Activated CD4-positive, alpha-beta T cell treated with anti-CD3 and anti-CD28 coated beads, Interleukin-2, Interleukin-6, amounts not matched to agents 100 ng/mL and 50 ng/mL, durations not matched to agents 16 hours and 8 hours (primary cell): ENCODE measurements at regions not wholly inside any gene's neighbourhood (a gene's known extent, or its start where the extent isn't known, plus 50 kb on each side); places are given as distances from the start of the nearest gene placed in this dataset.

Experiments
- DNase-seq: peaks from one replicate; pipeline ENCODE4 v3.0.0-alpha.2; 2020

DNA sequence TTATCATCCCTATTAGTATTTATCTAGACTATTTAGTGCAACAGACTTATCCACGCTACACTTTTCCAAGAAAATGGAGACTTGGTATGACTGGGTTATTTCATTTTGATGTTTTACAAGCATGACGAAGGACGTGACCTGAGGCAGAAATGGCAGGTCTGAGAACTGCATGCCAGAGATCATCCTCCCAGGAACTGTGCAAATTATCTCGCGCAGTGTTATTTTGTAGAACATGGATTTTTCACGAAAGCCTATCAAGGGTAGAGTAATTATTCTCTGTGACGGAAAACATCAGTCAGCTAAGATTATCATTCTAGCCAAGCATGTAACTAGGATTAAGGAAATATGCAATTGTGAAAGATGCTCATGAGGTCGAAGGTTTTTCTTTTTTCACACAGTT is 361.5 kb upstream of the AJAP1 start:
- no peak for DNase-seq

DNA sequence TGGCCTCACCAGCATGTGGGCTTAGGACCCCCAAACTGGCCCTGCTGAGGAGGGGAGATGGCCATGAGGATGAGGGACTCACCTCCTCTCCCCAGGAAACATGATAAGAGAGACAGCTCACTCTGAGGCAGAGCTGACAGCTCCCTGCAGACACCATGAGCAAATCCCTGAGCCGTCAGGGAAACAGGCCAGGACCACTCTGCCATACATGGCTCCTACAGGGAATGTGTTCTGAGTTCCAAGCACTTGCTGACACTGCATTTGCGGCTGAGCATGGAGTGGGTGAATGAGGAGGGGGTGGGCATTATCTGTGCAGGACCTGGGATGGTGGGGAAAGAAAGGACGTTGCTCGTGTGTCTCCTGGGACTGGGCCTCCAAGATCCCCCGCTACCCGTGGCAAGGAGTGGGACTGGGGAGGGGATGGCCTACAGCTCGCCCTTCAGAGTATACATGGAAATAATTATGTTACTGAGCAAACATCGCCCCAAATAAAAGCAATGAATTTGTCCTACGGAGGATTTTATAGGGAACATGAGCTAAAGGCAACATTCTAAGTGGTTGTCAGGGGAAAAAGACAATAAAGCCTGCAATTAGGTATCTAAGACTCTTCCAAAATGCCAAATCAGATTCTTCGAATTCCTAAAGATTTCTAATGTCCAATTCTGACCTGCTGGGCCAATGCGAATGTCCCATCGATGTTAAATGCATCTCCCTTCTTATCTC is 355.9 kb upstream of the AJAP1 start:
- DNase-seq, result no peak

DNA sequence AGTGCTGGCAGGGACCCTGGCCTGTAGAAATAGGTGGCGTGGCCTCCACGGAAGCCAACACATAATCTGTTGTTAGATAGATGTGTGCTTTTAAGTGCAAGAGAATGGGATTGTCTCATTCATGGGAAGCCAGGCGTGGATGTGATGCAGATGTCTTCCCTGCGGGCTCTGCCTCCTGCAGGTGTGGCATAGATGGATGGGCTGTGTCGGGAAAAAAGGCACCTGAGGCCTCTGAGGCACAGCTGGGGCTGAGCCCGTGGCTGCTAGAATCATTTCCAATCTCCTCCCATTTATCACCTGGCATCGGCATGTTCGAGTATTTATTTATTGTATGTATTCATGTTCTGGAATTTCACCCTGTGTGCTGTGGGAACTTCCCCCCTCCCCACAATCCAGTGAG is 353.4 kb upstream of the AJAP1 start:
- no peak for DNase-seq

DNA sequence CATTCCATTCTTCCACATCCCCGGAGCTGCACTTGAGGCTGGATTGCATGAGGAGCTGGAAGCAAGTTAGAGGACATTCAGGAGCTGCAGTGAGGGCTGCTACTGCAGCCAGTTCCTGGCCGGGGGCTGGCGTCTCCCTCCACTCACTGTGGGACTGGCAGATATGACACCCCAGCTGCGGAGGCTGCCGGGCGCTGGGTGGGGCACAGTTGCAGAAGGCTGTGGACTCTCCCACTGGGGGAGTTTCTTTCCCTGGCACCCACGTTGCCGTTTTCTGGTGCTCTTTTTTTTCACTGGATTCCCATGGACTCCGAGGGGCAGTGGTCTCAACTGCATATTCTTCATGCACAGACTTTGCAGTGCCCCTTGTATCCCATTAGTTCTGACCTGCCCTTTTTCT is 351.1 kb upstream of the AJAP1 start:
- no peak for DNase-seq

DNA sequence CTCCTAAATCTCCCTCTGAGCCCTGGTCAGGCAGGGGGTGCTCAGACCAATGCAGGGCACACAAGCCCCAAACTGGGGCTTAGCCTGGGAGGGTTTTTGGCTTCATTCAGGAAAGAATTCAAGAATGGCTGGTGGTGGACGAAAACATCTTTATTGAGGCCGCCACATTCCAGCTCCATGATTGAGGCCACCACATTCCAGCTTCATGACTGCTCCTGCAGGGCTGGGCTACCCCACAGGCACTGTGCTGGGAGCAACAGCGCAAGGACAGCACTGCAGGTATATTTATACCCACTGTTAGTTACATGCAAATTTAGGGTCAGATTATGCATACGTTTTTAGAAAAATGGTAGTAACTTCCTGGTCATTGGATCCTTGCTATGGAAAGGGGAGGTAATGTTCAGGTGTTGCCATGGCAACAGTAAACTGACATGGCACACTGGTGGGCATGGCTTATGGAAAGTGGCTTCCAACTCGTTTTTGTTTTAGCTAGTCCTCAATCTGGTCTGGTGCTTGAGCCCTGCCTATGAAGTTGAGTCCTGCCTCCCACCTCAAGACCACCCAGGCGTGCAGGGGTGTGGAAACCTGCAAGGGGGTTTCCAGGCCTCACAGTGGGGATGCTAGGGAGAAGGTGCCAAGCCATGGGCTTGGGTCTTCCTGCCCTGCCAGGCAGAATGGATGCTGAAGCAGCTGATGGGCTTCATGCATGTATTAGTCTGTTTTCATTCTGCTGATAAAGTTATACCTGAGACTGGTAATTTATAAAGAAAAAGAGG is 348.7 kb upstream of the AJAP1 start:
- DNase-seq, result no peak

DNA sequence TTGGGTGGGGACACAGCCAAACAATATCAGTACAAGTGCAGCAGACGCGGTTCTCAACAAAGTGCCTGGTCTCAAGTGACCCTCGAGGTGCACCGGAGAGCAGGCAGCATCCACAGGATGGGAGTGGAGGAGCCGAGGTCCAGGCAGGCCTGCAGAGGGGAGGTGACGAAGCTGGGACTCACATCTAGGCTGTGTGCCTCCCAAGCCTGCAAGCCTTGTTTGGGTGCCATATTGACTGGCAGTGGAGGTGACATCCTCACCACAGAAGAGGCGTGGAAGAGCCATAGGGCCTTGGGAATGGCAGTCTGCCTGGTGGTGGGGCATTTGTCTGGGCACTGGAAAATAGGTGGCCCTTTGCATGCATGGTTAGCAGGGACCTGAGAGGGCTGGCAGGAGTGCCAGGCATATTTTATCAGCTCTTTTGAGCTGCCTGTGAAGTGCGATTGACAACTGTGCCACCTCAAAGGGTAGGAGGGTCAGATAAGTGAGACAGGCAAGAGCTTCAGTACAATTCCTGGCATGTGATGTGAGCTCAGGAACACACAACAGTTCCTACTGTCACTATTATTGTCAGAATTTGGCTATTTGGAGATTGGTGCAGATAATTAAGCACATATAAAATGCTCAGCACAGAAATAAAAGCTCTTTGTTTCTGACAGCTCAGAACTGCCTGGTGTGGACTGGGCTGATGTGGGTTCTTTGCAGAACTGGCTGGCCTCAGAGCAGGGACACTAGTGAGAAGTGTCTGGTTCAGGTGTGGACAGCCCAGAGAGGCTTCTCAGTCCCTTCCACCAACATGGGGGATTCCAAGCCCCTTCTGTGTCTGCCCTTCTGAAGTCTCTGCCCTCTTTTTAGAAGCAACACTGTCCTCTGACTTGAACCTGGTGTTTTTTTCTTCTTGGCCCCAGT is 347.6 kb upstream of the AJAP1 start:
- no peak for DNase-seq

DNA sequence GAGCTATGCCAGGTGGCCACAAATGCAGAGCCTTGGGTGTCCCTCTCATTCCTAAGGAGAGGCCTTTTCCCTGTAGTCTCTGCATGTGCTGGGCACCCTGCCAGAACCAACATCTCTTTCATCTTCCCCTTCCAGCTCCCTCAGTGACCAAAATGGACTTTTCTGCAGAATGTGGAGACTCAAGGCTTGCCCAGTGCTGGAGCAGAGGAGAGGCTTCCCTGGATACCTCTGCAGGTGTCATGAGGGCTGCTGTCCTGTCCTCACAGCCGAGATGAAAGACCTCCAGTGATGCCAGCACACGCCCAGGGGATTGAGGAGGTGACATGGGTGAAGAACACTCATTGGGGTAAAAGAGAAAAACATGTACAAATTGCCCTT is 347.0 kb upstream of the AJAP1 start:
- DNase-seq, result no peak

DNA sequence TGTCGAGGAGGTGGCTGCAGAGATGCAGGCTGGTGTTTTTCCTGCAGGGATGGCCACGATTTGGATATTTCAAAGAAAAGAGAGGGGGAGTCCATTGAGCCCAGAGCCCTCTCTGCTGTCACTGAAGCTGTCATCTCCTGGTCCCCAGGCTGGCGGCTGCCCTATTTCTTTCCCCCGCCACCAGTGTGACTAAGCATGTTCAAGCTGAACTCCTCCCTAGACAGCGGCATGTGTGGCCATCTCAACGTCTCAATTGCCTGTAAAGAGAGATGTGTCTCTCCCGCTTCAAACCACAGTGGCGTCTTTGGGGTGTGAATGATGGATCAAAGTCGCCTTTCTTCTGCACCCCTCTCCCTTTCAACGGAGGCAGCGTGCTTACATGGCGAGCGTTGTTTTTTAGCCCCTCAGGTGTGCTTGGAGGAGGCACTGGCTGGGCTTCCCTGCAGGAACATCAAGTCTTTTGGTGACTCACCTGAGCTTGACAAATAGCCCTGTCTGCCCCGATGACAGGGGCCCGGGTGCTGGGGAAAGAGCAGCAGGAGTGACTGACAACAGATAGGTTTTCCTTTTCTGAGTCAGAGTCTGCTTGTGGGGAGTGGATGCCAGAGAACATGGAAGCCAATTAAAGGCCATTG is 346.4 kb upstream of the AJAP1 start:
- no peak for DNase-seq

DNA sequence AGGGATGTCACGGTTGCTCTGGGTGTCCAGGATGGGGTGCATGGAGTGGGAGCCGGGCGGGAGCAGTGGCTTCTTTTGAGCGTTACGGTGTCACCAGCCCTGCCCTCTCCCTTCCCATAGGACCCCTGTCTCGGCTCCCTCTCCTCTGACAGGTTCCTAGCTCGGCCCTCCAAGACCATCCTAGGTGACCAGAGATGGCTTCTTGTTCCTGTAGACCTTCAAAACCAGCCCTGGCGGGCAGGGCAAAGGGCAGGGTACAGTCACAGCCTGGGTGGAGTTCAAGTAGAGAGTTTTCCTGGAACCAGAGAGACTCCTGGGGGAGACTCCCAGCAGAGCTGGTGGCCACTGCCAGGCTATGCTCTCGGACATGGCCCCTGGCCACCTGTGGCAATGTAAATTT is 345.6 kb upstream of the AJAP1 start:
- no peak for DNase-seq

DNA sequence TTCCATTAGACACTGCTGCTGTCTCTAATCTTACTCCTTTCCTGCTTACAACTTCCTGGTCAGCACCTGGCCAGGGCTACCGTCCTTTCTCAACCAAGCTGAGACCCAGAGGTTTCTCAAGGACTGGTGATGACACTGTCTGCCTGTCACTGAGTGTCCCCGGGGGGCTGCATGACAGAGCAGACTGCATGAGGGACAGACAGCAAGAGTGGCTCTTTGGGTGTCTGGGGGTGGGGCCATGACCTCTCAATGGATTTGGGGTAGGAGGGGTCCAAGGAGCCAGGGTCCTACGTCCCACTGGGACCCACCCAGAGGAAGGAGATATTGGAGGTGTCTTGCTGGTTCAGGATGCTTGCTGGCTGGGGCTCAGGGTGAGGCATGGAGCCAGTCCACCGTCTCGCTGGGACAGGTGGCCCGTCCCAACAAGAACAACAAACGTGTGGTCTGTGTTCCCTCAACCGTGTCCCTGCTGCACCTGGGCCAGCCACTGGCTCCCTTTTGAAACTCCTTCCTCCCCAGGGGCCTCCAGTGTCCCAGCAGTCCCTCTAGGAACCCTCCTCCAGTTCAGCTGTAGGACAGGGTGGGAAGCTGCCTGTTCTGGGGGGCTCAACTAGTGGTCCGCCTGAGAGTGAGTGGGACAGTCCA is 344.6 kb upstream of the AJAP1 start:
- DNase-seq, result no peak

DNA sequence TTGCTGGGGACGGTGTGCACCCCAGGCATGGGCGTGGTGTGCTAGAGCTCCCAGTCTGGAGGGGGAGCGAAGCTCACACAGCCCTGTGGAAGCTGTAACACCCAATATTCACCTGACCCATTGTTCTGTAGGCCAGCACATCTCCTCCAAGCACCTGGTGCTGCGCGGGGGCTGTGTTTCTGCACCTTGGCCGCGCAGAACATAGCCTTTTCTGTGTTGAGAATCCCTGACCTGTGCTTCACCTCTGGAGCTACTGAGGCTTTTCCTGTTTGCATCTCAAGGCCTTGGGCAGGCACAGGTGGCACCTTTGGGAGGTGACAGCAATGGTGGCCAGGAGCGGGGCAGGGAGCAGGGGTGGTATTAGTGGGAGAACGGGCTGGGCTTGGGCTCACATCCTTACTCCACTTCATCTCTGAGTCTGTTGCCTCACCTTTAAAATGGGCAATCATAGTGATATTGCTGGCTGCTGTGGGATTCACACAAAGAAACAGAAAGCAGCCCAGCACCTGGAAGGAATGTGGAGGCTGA is 343.9 kb upstream of the AJAP1 start:
- no peak for DNase-seq

DNA sequence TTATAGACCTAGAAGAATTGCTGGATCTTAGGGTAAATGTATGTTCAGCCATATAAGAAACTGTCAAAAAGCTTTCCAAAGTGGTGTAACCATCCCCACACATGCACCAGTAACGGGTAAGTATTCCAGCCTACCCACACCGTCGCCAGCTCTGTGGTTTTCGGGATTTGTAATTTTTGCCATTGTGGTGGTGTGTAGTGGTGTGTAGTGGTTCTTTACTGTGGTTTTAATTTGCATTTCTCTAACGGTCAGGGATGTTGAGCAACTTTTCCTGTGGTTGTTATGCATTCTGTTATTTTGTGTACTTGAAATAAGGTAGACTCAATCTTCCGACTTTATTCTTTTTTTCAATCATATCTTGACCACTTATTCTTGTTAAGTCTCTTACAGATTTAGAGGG is 342.4 kb upstream of the AJAP1 start:
- no peak for DNase-seq

DNA sequence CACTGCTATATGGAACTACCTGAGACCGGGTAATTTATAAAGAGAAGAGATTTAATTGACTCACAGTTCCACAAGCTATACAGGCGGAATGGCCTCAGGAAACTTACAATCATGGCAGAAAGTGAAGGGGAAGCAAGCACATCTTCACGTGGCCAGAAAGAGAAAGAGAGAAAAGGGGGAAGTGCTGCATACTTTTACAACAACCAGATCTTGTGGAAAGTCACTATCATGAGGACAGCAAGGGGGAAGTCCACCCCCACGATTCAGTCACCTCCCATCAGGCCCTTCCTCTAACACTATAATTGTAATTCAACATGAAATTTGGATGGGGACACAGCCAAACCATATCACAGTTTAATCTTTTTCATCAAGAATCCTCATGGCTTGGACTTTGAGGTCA is 339.2 kb upstream of the AJAP1 start:
- no peak for DNase-seq

DNA sequence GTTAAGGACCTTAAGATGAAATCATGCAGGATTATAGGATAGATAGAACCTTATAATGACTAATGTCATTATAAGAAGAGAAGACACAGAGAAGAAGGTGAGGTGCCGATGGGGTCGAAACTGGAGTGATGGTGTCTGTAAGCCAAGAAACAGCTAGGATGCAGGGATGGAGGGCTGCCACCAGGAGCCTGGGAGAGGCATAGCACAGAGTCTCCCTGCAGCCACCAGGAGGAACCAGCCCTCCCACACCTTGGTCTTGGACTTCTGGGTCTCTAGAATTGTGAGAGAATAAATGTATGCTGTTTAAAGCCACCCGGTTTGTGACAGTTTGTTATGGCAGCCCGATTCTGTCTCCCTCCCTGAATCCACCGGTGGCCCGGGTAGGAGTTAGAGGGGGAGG is 337.2 kb upstream of the AJAP1 start:
- DNase-seq, result no peak

DNA sequence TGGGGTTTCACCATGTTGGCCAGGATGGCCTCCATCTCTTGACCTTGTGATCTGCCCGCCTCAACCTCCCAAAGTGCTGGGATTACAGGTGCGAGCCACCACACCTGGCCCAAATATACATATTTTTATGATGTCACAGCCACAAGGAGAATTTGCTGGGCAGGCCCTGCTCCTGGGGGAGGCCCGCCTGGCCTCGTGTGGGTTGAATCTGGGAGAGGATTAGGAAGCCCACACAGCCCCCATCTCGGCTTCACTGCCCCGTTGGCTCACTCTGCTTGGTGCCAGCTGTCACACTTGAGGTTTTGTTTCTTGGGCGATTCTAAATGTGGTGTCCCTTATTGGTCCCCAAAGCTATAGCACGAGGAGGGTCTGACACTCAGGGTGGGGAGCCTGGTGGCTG is 335.7 kb upstream of the AJAP1 start:
- no peak for DNase-seq

DNA sequence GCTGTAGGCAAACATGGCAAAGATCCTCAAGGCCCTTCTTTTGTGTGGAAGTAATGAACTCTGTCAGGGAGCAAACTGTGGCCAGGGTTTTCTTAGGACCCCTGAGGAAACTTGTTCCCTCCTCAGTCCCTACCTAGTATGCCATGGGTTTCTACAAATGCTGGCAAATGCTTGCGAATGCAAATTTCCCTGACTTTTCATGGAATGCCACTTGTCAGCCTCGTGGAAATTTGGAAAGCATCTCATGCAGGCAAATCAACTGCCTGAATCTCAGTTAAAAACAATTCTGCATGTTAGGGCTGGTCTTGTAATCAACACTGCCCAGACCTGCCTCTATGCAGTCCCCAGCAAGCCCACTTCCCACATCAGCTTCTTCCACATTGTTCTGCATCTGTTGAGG is 334.9 kb upstream of the AJAP1 start:
- DNase-seq, result no peak

DNA sequence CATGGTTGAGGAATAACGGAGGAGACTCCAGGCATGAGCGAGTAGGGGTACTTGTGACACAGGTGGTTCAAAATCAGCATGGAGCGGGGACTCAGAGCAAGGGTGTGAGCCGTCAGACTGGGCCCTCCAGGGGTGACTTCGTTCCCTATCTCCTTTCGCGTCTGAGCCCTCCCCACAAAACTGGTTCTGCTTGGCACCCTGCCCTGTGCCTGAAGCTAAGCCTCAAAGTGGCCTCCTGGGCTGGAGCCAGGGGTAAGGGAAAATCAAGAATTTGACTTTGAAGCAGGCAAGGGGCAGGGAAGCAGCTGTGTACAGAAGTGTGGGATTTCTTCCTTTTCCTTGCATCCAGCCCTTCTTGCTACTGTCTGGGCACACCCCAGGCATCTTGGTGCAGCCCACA is 331.5 kb upstream of the AJAP1 start:
- DNase-seq, result no peak

DNA sequence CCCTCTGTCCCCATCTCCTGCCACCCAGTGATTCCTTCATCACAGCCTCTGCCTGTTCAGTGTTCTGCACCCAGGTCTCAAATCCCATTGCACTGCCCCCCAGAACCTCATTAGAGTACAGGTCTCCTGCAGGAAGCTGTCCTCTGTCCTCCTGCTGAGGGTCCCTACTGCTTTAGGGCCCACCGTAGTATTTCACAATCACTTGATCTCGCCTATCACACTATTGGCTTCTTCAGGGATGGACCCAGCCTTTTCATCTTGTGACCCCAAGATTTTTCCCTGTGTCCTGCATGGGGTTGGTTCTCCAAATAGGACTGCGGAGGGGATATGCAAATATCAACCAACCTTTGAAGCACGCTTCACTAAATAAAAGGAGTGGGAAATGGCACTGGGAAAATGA is 331.1 kb upstream of the AJAP1 start:
- no peak for DNase-seq

DNA sequence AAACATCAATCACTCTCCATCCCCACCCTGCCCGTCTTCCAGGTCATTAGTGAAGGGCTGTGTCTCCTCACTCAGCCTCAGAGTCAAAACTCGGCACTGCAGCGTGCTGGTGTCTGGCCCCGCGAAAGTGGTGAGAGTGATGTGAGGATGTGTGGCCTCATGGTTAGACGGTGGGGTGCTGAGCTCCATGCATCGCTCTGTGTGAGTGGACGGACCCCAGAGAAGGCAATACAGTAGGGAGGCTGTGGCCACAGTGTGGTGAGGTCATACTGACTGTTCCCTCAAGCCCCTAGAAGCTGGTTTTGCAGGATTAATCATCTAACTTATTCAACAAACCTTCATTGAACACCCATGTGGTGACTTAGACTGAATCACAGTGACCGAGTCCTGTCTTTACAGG is 329.9 kb upstream of the AJAP1 start:
- DNase-seq, result no peak

DNA sequence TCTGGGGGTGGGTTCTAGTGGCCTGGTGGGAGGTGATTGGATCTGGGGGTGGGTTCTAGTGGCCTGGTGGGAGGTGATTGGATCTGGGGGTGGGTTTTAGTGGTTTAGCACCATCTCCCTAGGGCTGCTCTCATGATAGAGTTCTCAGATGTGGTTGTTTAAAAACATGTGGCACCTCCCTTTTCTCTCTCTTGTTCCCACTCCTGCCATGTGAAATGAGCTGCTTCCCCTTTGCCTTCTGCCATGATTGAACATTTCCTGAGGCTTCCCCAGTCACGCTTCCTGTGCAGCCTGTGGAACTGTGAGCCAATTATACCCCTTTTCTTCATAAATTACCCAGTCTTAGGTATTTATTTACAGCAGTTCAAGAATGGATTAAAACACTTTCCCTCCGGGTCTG is 327.3 kb upstream of the AJAP1 start:
- no peak for DNase-seq

DNA sequence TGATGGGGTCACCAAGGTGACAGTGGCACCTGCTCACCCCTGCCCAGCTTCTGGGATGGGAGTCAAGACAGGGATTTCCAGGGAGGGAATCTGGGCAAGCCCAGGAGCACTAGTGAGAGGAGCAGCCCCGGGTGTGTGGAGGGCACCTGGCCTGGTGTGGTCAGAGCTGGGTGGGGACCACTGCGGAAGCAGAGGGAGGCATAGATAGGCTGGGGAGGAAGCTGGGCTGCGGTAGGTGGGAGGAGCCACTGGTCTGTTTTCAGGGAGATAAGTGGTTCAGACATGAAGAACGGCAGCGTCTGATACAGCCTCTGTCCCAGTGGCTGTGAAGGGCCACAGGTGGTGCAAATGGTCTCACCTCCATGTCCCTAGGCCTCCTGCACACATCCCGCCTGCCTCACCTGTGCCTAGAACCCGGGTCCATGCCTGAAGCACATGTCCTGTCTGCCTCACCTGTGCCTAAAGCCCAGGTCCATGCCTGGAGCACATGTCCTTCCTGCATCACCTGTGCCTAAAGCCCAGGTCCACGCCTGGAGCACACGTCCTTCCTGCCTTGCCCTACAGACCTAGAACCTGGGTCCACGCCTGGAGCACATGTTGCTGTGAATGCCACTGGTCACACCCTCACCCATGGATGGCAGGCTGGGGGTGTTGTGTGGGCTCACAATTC is 325.9 kb upstream of the AJAP1 start:
- DNase-seq, result no peak
